Fibroblast of pulmonary artery (primary cell): ENCODE measurements at regions not wholly inside any gene's neighbourhood (a gene's known extent, or its start where the extent isn't known, plus 50 kb on each side); places are given as distances from the start of the nearest gene placed in this dataset.

Source experiments
- DNase-seq: peaks from one replicate; pipeline ENCODE4 v3.0.0-alpha.2; 2010; ENCODE audit warnings: low read depth
- H3K4me3 ChIP-seq: replicated peaks from 2 replicates; pipeline ENCODE4 v1.5.1; 2011; ENCODE audit warnings: low read depth, mild to moderate bottlenecking, control low read depth, low read length, moderate library complexity
- TF ChIP-seq, protein P1 (sequence below): IDR thresholded peaks from 2 replicates; pipeline ENCODE4 v1.5.1; 2011; ENCODE audit warnings: mild to moderate bottlenecking, control low read depth, low read length, inconsistent platforms; ENCODE audit errors: missing control alignments

DNA sequence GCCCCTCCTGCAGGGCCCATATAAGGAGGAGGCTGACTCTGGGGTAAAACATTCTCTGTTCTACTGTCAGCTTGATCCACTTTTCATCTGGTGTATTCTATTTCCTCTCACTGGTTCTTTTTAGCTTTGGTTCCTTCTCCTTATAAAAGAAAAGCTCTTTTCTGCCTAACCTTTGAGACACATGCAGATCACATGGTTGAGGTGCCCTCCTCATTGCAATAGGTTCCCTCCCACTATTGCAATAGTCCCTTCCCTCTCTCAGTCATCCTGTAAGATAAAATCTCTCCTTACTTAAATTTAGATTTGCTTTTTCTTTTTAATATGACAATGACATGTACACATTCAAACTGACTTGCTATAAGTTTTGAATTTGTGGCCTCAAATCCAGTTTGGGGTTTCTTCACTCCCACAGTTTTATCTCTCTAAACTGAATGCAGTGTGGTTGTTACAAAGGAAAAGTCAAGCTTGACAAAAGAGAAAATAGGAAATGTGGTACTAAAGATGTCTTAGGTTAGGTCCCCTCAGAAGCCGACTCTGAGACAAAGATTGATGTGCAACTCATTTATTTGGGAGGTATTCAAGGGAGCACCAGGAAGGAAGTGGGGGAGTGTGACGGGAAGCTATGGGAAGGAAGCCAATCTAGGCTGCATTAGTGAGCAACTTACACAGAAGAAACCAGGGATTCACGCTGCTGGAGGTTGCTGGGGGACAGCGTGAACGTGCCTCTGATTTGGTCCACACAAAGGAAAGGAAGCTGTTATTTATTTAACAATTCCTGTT lies 127.6 kb upstream of the LINC00305 start:
- TF ChIP-seq, protein P1, sequence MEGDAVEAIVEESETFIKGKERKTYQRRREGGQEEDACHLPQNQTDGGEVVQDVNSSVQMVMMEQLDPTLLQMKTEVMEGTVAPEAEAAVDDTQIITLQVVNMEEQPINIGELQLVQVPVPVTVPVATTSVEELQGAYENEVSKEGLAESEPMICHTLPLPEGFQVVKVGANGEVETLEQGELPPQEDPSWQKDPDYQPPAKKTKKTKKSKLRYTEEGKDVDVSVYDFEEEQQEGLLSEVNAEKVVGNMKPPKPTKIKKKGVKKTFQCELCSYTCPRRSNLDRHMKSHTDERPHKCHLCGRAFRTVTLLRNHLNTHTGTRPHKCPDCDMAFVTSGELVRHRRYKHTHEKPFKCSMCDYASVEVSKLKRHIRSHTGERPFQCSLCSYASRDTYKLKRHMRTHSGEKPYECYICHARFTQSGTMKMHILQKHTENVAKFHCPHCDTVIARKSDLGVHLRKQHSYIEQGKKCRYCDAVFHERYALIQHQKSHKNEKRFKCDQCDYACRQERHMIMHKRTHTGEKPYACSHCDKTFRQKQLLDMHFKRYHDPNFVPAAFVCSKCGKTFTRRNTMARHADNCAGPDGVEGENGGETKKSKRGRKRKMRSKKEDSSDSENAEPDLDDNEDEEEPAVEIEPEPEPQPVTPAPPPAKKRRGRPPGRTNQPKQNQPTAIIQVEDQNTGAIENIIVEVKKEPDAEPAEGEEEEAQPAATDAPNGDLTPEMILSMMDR, result no peak
- DNase-seq, result peak; percentile 37
- H3K4me3 ChIP-seq, result no peak overlapping the region

DNA sequence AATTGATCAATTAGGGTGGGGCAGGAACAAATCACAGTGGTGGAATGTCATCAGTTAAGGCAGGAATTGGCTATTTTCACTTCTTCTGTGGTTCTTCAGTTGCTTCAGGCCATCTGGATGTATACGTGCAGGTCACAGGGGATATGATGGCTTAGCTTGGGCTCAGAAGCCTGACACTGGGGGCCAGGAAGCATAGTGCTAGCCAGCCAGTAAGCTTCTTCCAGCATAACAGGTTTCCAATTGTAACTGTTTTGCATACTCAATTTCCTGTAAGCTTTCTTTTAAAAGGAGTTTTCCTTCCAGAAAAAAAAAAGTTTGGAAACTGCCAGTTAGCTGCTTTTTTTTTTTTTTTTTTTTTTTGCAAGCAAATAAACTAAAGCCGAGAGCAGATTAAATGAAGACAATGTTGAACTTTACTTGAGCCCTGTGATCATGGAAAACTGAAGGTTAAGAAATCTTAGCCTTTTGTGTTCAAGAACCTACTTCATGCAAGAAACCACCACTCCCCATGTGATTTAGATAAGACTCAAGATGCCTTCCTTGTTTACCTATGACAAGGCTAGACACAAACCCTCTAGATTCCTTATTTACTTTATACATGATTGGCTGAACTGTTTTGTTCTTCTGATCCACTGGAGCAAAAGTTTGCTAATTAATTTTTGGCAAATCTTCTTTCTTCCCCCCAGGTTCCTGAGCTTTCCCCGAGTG lies 126.9 kb upstream of the LINC00305 start:
- DNase-seq, result no peak
- no peak overlapping the region for H3K4me3 ChIP-seq
- TF ChIP-seq, protein P1, result no peak

DNA sequence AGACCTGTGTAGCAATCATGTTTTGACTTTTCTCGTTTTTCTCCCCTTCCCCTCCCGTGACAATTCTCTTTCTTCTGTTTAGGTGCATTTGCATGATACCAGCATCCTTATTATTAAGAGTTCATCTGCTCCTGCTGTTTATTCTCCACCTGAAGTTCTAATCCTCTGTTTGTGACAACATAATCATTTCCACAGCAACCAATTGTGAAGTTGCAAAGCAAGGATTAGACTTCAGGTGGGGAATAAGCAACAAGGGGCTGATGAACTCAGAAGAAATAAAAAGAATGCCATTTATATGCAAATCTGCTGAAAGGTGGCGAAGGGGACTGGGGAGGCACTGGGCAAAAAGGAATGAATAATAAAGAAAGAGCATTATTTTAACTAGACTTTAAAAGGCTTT lies 124.8 kb upstream of the LINC00305 start:
- no peak overlapping the region for H3K4me3 ChIP-seq
- no peak for DNase-seq
- TF ChIP-seq, protein P1, result no peak

DNA sequence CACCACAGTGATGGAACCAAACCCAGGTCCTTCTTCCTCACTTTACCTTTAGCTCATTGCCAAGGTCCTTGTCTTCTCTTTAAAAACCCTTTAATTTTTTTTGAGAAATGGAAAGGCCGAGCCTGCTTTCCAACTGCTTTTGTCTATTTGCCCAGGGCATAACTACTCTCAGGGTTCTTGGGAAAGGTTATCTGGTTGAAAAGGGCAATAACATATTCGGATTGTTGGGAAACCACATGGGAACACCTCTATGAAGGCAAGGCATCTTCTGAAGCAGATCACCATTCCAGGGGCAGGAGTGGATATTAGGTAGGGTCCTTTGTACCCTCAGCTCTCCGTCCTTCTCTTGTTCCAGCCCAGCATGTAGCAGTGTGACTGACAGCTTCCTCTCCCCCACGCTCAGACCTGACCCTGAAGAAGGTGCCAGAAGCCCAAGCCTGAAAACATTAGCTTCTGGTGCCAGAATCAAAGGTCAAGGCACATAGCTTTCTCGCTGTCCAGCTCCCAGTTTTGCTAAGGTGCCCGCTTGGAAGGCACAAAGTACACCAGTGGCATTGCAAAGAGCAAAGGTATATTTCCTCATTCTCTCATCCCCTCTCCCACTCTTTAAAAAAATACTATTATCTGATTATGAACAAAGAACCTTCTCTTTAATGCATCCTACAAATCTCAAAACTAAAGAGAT lies 123.2 kb upstream of the LINC00305 start:
- TF ChIP-seq, protein P1, result no peak

DNA sequence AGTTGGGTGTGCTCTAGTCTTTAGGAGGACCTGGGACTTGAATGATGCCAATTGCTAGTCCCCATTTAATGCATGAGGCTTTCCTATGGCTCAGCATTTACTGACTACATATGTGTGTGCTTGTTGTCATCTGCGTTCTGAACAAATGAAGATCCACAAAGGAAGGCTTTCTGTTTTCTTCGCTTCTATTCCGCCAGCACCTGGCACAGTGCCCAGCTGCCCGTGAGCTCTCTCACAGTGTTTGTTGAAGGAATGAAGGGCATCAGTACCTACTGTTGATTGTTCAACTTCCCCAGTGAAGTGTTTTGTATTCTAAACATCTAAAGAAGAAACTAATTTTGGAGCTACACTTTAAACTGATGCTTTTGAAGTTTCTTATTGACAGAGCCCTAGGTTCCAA lies 122.4 kb upstream of the LINC00305 start:
- DNase-seq, result no peak
- TF ChIP-seq, protein P1, result no peak
- no peak overlapping the region for H3K4me3 ChIP-seq

More for the DNA sequence above, 123.2 kb upstream of the LINC00305 start:
- H3K4me3 ChIP-seq, result no peak overlapping the region
- DNase-seq, result no peak

DNA sequence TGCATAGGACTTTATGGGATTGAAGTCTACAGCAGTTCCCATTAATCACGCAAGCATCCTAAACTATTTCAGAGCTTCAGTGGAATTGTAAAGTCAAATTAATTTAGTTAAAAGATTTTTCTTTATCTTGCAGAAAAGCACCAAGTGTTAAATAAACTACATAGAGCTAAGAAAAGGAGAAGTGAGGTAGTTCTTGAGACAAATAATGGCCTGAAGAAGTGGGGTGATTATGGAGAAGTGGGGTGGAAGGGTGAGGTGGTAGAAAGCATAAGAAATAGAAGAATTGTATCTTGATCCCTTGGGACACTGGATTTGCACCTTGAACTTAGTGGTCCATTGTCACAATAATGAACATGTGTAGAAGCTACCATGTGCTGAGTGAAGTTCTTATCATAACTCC lies 121.7 kb upstream of the LINC00305 start:
- DNase-seq, result no peak
- no peak overlapping the region for H3K4me3 ChIP-seq
- TF ChIP-seq, protein P1, result no peak
